Suprapubic skin (tissue), 3 donors: ENCODE measurements at regions not wholly inside any gene's neighbourhood (a gene's known extent, or its start where the extent isn't known, plus 50 kb on each side); places are given as distances from the start of the nearest gene placed in this dataset.
"Not testable (repeated sequence)": the region's sequence is repeated elsewhere in the genome, so short reads cannot be mapped to it uniquely, and the experiment has no call there.

Experiments
- CTCF ChIP-seq, 2 donors: fragments of 200-600 bp in 1 of 2; fragments of 450-650 bp in 1 of 2; sonication (generic) in 1 of 2; IDR thresholded peaks; one replicate each; pipeline ENCODE4 v1.5.1; 2016 to 2019; ENCODE audit warnings: antibody characterized with exemption in 2 of 2, mild to moderate bottlenecking in 1 of 2, moderate library complexity in 1 of 2
- EP300 ChIP-seq: sonication (generic); formaldehyde crosslinking; IDR thresholded peaks from one replicate; pipeline ENCODE4 v1.6.1; 2017; ENCODE audit warnings: antibody characterized with exemption
- POLR2A ChIP-seq, 2 donors: fragments of 450-650 bp; IDR thresholded peaks; one replicate each; pipeline ENCODE4 v1.6.1; 2017; ENCODE audit warnings: antibody characterized with exemption in 2 of 2, mild to moderate bottlenecking in 2 of 2, moderate library complexity in 2 of 2

- TF ChIP-seq POLR2A (IDR thresholded peaks at IDR 0.05); CTCF (IDR thresholded peaks at IDR 0.05); EP300: not testable (repeated sequence)
Observed at GRCh38 chr3:106112561-106112960, 243.7 kb upstream of the CBLB start.
